ENCODE measurements at regions not wholly inside any gene's neighbourhood (a gene's known extent, or its start where the extent isn't known, plus 50 kb on each side); places are given as distances from the start of the nearest gene placed in this dataset.

DNA sequence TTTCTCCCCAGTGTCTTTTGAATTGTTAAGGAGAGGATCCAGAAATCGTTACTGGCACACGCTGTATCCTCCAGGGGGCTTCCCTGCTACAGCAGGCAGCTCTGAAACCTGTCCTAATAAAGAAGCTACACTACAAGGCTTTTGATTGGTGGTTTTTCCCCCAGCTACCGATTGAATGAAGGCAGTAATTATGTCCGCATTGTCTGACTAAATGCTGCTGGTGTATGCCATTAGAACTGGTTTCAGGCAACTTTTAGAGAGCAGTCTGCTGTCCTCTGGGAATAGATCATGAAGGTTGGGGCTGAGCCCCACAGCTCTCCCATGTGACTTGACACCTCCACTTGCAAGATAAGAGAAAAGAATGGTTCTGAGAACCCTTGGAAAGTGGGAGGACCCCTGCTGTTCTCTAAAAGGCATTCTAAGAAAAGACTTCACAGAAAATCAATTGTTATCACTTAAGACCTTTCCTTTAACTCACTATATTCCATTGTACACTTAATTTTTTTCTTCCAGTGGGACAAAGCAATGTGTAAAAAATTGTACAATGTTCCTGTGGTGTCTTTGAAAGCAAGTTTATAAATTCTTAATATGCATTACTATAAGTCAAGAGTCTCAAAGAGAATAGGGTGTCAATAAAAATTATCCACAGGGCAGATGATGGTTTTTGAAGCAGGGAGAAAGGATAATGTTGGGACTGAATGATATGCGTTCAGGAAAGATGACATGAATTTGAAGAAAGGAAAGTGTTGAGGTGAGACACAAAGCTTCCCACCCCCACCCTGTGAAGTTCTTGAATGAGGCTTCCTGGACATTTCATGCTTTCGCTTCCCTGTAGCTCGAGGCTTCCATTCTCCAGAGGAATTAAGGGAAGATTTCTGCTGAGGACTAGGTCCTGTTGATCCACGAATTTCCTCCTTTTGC is 53.0 kb upstream of the DAZL start:
- Histone ChIP-seq H3K4me3 (ENCODE audit: insufficient read length, low read depth) (no peak overlapping the region), H3K9ac (ENCODE audit: insufficient read length, low read depth) (no peak overlapping the region)
- DNase-seq (ENCODE audit: low read depth, low spot score): no peak

DNA sequence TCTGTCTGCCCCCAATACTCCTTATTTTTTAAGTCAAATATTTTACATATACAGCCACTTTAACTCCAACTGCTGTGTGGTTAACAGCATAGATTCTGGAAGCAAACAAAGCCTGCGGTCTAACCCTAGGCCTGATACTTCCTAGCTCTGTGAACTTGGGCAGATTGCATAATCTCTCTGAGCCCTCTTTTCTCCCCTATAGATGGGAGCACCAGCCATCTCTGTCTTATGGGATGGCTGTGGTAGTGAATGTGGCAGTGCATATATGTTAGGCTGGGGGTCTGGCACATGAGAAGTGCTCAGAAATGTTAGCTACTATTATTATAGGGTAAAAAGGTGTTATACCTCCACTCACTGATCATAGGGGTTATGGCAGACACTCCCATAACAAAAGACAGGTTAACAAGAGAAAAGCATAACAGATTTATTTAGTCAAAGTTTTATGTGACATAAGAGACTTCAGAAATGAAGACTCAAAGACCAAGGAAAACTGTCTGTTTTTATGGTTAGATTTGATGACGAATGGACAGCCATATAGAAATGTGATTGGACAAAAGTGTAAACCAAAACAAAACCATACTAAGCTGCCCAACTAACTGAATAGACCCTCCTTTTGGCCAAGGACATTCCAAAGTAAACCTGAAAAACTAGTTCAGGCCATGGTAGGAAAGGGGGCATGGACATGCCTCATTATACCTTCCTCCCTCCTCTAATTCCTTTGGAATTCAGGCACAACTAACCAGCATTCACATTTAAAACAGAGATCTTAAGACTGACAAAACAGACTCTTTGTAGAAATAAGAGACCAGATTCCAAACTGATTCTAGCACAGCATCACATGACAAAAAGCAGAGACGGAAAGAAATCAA is 53.9 kb upstream of the DAZL start:
- no peaks in the 10 kb centered on the region for H3K27me3 ChIP-seq (ENCODE audit: insufficient read depth, insufficient read length)
- H3K4me1 ChIP-seq (ENCODE audit: insufficient read depth, insufficient read length): no peaks in the 10 kb centered on the region
- no peaks in the 10 kb centered on the region for H3K36me3 ChIP-seq (ENCODE audit: insufficient read depth, insufficient read length, low read length)
- H3K9ac ChIP-seq (ENCODE audit: insufficient read length, low read depth): no peak overlapping the region
- peaks cover 28% of the 10 kb centered on the region for H3K9me3 ChIP-seq (ENCODE audit: insufficient read depth, low read length)
- no peak overlapping the region for H3K4me3 ChIP-seq (ENCODE audit: insufficient read length, low read depth)
- DNase-seq (ENCODE audit: low read depth, low spot score): no peak
- TF ChIP-seq ZNF274 (IDR thresholded peaks at IDR 0.05; ENCODE audit: low read depth, low read length) (no peak), YY1 (IDR thresholded peaks at IDR 0.05; ENCODE audit: insufficient read depth, insufficient read length) (no peak), SUZ12 (IDR thresholded peaks at IDR 0.05; ENCODE audit: extremely low read depth, insufficient read depth, insufficient read length) (no peak)

More for the DNA sequence above, 53.0 kb upstream of the DAZL start:
- no peaks in the 10 kb centered on the region for H3K4me1 ChIP-seq (ENCODE audit: insufficient read depth, insufficient read length)
- TF ChIP-seq SUZ12 (IDR thresholded peaks at IDR 0.05; ENCODE audit: extremely low read depth, insufficient read depth, insufficient read length): no peak
- TF ChIP-seq YY1 (IDR thresholded peaks at IDR 0.05; ENCODE audit: insufficient read depth, insufficient read length): no peak
- no peak for TF ChIP-seq ZNF274 (IDR thresholded peaks at IDR 0.05; ENCODE audit: low read depth, low read length)
- H3K36me3 ChIP-seq (ENCODE audit: insufficient read depth, insufficient read length, low read length): no peaks in the 10 kb centered on the region
- H3K9me3 ChIP-seq (ENCODE audit: insufficient read depth, low read length): peaks cover 28% of the 10 kb centered on the region
- H3K27me3 ChIP-seq (ENCODE audit: insufficient read depth, insufficient read length): no peaks in the 10 kb centered on the region

DNA sequence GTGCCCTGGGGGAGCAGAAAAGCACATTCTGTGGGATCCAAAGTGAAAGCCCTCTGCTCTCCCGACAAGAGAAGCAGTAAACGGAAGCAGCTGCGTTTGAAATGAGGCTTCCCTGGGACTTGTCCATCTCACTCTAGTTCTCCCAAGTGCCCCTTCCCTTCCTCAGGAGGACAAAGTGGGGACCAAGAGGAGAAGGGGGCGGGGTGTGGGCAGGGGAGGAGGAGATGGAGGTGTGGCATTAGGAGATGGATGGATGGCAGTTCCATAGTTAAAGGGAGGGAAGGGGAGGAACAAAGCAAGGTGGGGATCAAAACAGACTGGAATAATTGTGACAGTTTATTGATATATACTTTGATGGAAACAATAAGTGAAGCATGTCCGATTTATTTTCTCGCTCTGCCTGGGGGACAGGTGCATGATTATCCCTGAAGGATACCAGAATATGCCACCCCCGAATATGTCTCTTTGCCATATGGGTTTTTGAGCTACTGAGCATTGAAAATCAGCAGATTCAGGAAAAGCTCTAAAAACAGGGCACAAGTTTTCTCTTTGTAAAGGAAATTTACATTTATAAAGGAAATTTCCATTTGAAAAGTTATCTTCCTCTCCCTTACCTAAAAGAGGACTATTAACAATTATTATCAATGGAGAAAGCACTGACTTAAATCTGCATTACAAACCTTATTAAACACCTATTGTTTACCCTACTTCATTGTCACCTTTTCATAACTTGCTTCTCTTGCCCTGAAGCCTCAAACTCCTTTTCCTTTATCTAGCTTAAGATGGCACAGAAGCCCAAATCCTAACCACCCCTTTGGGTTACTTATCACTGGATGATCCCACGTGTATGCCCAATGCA is 58.9 kb upstream of the DAZL start:
- Histone ChIP-seq H3K4me1 (ENCODE audit: insufficient read depth, insufficient read length) (no peaks in the 10 kb centered on the region), H3K9ac (ENCODE audit: insufficient read length, low read depth) (no peak overlapping the region), H3K9me3 (ENCODE audit: insufficient read depth, low read length) (peaks cover 21% of the 10 kb centered on the region), H3K27me3 (ENCODE audit: insufficient read depth, insufficient read length) (no peaks in the 10 kb centered on the region), H3K36me3 (ENCODE audit: insufficient read depth, insufficient read length, low read length) (no peaks in the 10 kb centered on the region), H3K4me3 (ENCODE audit: insufficient read length, low read depth) (no peak overlapping the region)
- no peak for TF ChIP-seq ZNF274 (IDR thresholded peaks at IDR 0.05; ENCODE audit: low read depth, low read length)
- no peak for TF ChIP-seq SUZ12 (IDR thresholded peaks at IDR 0.05; ENCODE audit: extremely low read depth, insufficient read depth, insufficient read length)
- no peak for TF ChIP-seq YY1 (IDR thresholded peaks at IDR 0.05; ENCODE audit: insufficient read depth, insufficient read length)
- no peak for DNase-seq (ENCODE audit: low read depth, low spot score)

DNA sequence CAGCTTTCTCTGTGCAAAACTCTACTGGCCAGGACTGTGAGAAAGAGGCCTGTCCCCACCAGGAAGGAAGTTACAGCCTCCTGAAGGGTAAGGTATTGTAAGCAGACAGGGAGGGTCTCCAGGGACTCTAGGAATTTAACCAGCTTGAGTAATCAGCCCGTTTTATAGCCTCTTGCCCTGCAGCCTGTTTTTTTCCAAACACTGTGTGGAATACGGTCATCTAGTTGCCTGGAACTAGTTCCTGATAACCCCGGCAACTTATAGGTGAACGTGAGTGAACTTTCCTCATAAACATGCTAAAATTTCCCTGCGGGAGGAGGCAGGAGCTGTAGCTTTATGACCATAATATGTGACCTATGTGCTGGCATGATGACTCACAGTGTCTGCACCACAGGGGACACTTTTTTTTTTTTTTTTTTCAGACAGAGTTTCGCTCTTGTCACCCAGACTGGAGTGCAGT is 60.1 kb upstream of the DAZL start:
- TF ChIP-seq SUZ12 (IDR thresholded peaks at IDR 0.05; ENCODE audit: extremely low read depth, insufficient read depth, insufficient read length) (no peak), ZNF274 (IDR thresholded peaks at IDR 0.05; ENCODE audit: low read depth, low read length) (no peak), YY1 (IDR thresholded peaks at IDR 0.05; ENCODE audit: insufficient read depth, insufficient read length) (no peak)
- no peak for DNase-seq (ENCODE audit: low read depth, low spot score)
- Histone ChIP-seq H3K4me1 (ENCODE audit: insufficient read depth, insufficient read length) (no peaks in the 10 kb centered on the region), H3K9ac (ENCODE audit: insufficient read length, low read depth) (no peak overlapping the region), H3K9me3 (ENCODE audit: insufficient read depth, low read length) (peaks cover 18% of the 10 kb centered on the region; the same call in 1 of the 2 replicates), H3K27me3 (ENCODE audit: insufficient read depth, insufficient read length) (no peaks in the 10 kb centered on the region), H3K36me3 (ENCODE audit: insufficient read depth, insufficient read length, low read length) (no peaks in the 10 kb centered on the region), H3K4me3 (ENCODE audit: insufficient read length, low read depth) (no peak overlapping the region)

DNA sequence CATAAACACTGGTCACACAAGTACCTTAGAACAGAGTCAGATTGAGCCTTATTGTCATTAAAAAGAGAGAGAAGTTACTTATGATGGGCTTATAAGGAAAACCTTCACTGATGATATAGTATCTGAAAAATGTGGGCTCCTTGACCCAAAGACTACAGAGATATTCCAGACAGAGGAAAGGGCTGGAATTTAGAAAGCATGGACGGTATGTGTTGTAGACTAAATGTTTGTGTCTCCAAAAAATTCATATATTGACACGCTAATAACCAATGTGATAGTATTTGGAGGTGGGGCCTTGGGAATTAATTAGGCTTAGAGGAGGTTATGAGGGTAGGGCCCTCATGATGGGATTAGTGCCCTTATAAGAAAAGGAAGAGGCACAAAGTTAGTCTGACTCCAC is 61.0 kb upstream of the DAZL start:
- Histone ChIP-seq H3K36me3 (ENCODE audit: insufficient read depth, insufficient read length, low read length) (no peaks in the 10 kb centered on the region), H3K4me3 (ENCODE audit: insufficient read length, low read depth) (no peak overlapping the region), H3K9me3 (ENCODE audit: insufficient read depth, low read length) (peaks cover 22% of the 10 kb centered on the region; the same call in 1 of the 2 replicates), H3K9ac (ENCODE audit: insufficient read length, low read depth) (no peak overlapping the region), H3K4me1 (ENCODE audit: insufficient read depth, insufficient read length) (no peaks in the 10 kb centered on the region), H3K27me3 (ENCODE audit: insufficient read depth, insufficient read length) (no peaks in the 10 kb centered on the region)
- DNase-seq (ENCODE audit: low read depth, low spot score): no peak
- TF ChIP-seq ZNF274 (IDR thresholded peaks at IDR 0.05; ENCODE audit: low read depth, low read length) (no peak), YY1 (IDR thresholded peaks at IDR 0.05; ENCODE audit: insufficient read depth, insufficient read length) (no peak), SUZ12 (IDR thresholded peaks at IDR 0.05; ENCODE audit: extremely low read depth, insufficient read depth, insufficient read length) (no peak)

DNA sequence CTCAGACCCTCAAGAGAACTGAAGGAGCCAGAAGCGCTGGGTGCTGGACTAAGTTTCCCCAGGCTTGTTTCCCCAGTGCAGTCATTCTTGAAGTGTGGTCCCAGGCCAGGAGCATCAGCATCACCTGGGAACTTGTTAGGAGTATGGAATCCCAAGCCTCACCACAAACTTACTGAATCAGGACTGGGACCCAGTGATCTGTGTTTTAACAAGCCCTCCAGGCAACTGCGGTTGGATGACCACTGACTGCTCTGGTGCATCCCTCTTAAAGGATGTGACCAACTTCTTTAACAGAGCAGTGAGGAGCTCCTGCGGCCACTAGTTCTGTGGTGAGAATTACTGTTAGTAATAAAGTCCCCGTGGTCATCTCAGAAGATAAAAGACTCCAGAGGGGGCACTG is 62.4 kb upstream of the DAZL start:
- Histone ChIP-seq H3K4me1 (ENCODE audit: insufficient read depth, insufficient read length) (no peaks in the 10 kb centered on the region), H3K9me3 (ENCODE audit: insufficient read depth, low read length) (peaks cover 18% of the 10 kb centered on the region; the same call in 1 of the 2 replicates), H3K9ac (ENCODE audit: insufficient read length, low read depth) (no peak overlapping the region), H3K27me3 (ENCODE audit: insufficient read depth, insufficient read length) (no peaks in the 10 kb centered on the region), H3K36me3 (ENCODE audit: insufficient read depth, insufficient read length, low read length) (no peaks in the 10 kb centered on the region), H3K4me3 (ENCODE audit: insufficient read length, low read depth) (no peak overlapping the region)
- DNase-seq (ENCODE audit: low read depth, low spot score): no peak
- TF ChIP-seq SUZ12 (IDR thresholded peaks at IDR 0.05; ENCODE audit: extremely low read depth, insufficient read depth, insufficient read length) (no peak), YY1 (IDR thresholded peaks at IDR 0.05; ENCODE audit: insufficient read depth, insufficient read length) (no peak), ZNF274 (IDR thresholded peaks at IDR 0.05; ENCODE audit: low read depth, low read length) (no peak)

Data from NT2/D1 (cell line).